Endothelial cell of umbilical vein (primary cell): ENCODE measurements at regions not wholly inside any gene's neighbourhood (a gene's known extent, or its start where the extent isn't known, plus 50 kb on each side); places are given as distances from the start of the nearest gene placed in this dataset.

Experiments used
- BruUV-seq: library from RNA; stranded (reverse); fragments of 400-500 nt; replicated peaks from 2 replicates; lab custom pipeline; 2021; lab: Mats Ljungman, UMichigan
- CTCF ChIA-PET: fragments of 300-600, 350-600 bp; sonication (Branson Sonifier 250); formaldehyde crosslinking; loops from one replicate; lab custom pipeline; 2021; ENCODE audit warnings: antibody characterized with exemption, inconsistent platforms; lab: Charles Lee
- POLR2A ChIA-PET: fragments of 300-600, 350-600 bp; sonication (Branson Sonifier 250); formaldehyde crosslinking; loops from one replicate; lab custom pipeline; 2021; ENCODE audit warnings: antibody characterized with exemption, inconsistent platforms; lab: Charles Lee
- DNase-seq: peaks from one replicate; pipeline ENCODE4 v3.0.0-alpha.2; 2011; ENCODE audit warnings: low read depth, low spot score
- FAIRE-seq: peaks from 2 replicates; lab custom pipeline; 2011; peaks lifted over from hg19 to GRCh38; lab: Jason Lieb, UNC
- H2AFZ ChIP-seq: 2 replicates; pipeline ENCODE4 v1.6.0; 2012; ENCODE audit warnings: low read depth, low read length, control low read depth, inconsistent platforms
- H3K27ac ChIP-seq: 2 replicates; pipeline ENCODE4 v1.5.1; 2011; ENCODE audit warnings: low read depth, mild to moderate bottlenecking, control low read depth, low read length, moderate library complexity; ENCODE audit not compliant: insufficient read depth
- H3K27me3 ChIP-seq, 2 experiments: 2 replicates each; pipeline versions ENCODE4 v1.6.0 to v1.6.1; 2011; ENCODE audit warnings: low read length in 2 of 2, mixed read lengths in 1 of 2; ENCODE audit not compliant: control insufficient read depth in 2 of 2, insufficient read depth in 2 of 2
- H3K36me3 ChIP-seq, 2 experiments: 2 replicates in 1 of 2; 3 replicates in 1 of 2; pipeline ENCODE4 v1.5.1; 2011; ENCODE audit warnings: low read length in 2 of 2, mild to moderate bottlenecking in 1 of 2, moderate library complexity in 1 of 2; ENCODE audit not compliant: control insufficient read depth in 2 of 2, insufficient read depth in 2 of 2; ENCODE audit errors: extremely low read depth in 1 of 2
- H3K4me1 ChIP-seq: 3 replicates; pipeline ENCODE4 v1.5.1; 2011; ENCODE audit warnings: mild to moderate bottlenecking, low read length; ENCODE audit not compliant: control insufficient read depth, insufficient read depth; ENCODE audit errors: extremely low read depth
- H3K4me2 ChIP-seq: 2 replicates; pipeline ENCODE4 v1.6.1; 2011; ENCODE audit warnings: low read length, control low read depth, mixed read lengths; ENCODE audit not compliant: insufficient read depth
- H3K4me3 ChIP-seq, 3 experiments: fragments of 200-600 bp in 1 of 3; sonication (generic), shearing (Covaris generic) in 1 of 3; replicated peaks in 1 of 3; 2 replicates each; pipeline ENCODE4 v1.5.1; 2011 to 2016; ENCODE audit warnings: control low read depth in 3 of 3, low read length in 3 of 3, mild to moderate bottlenecking in 2 of 3, inconsistent platforms in 1 of 3, low read depth in 1 of 3, moderate library complexity in 1 of 3; ENCODE audit not compliant: insufficient read depth in 1 of 3
- H3K79me2 ChIP-seq: 2 replicates; pipeline ENCODE4 v1.6.0; 2012; ENCODE audit warnings: low read length, inconsistent platforms; ENCODE audit not compliant: control insufficient read depth, insufficient read depth
- H3K9ac ChIP-seq: replicated peaks from 2 replicates; pipeline ENCODE3; 2011; ENCODE audit warnings: low read length, control low read depth; ENCODE audit not compliant: insufficient read depth; ENCODE audit errors: extremely low read depth
- H3K9me1 ChIP-seq: replicated peaks from 3 replicates; pipeline ENCODE4 v1.6.0; 2011; ENCODE audit warnings: mild to moderate bottlenecking, low read length; ENCODE audit not compliant: control insufficient read depth, insufficient read depth; ENCODE audit errors: extremely low read depth
- H3K9me3 ChIP-seq: replicated peaks from 2 replicates; pipeline ENCODE4 v1.5.1; 2012; ENCODE audit warnings: low read length, inconsistent platforms; ENCODE audit not compliant: control insufficient read depth, insufficient read depth
- H4K20me1 ChIP-seq: replicated peaks from 2 replicates; pipeline ENCODE3; 2011; ENCODE audit warnings: mild to moderate bottlenecking, low read length; ENCODE audit not compliant: control insufficient read depth, insufficient read depth; ENCODE audit errors: extremely low read depth
- EZH2 ChIP-seq: IDR thresholded peaks from 2 replicates; pipeline ENCODE4 v1.6.1; 2012; ENCODE audit warnings: borderline replicate concordance, low read depth, mild to moderate bottlenecking, moderate library complexity, low read length, inconsistent platforms; ENCODE audit not compliant: severe bottlenecking
- FOS ChIP-seq: IDR thresholded peaks from 2 replicates; pipeline ENCODE4 v1.6.1; 2011; ENCODE audit warnings: mild to moderate bottlenecking, low read length, moderate library complexity, borderline replicate concordance; ENCODE audit not compliant: insufficient read depth
- GATA2 ChIP-seq: IDR thresholded peaks from 2 replicates; pipeline ENCODE4 v1.7.0; 2011; ENCODE audit warnings: low read depth, mild to moderate bottlenecking, moderate library complexity, mixed read lengths, low read length; ENCODE audit not compliant: insufficient read length, insufficient read depth
- JUN ChIP-seq: IDR thresholded peaks from 2 replicates; pipeline ENCODE4 v1.6.1; 2011; ENCODE audit warnings: borderline replicate concordance, low read depth; ENCODE audit not compliant: insufficient read length, insufficient read depth
- MYC ChIP-seq: IDR thresholded peaks from one replicate; pipeline ENCODE4 v1.6.1; 2011; ENCODE audit warnings: mild to moderate bottlenecking, low read depth, low read length
- POLR2A ChIP-seq: IDR thresholded peaks from 2 replicates; pipeline ENCODE4 v1.6.1; 2012; ENCODE audit warnings: low read depth, mild to moderate bottlenecking, control low read depth, low read length
- POLR2AphosphoS5 ChIP-seq: IDR thresholded peaks from 2 replicates; pipeline ENCODE4 v1.6.1; 2012; ENCODE audit warnings: low read depth, mild to moderate bottlenecking, control low read depth, low read length, moderate library complexity; ENCODE audit not compliant: insufficient read depth
- dilution Hi-C: fragments of 300-500 bp; cut with MboI; formaldehyde crosslinking; loops from one replicate; pipeline ENCODE4 v1.15.0; 2019; ENCODE audit warnings: low sequenced_read_pairs; ENCODE audit not compliant: extremely low pct_ligation_motif_present
- intact Hi-C: fragments of 100-400 bp; cut with micrococcal nuclease; formaldehyde crosslinking; loops from one replicate; pipeline ENCODE4 v1.10.0; 2022
- TF ChIP-seq, protein P1 (sequence below), 2 donors: IDR thresholded peaks; 1 replicate in 1 of 2; 2 replicates in 1 of 2; pipeline ENCODE4 v1.5.1; 2011; ENCODE audit warnings: low read length in 2 of 2, mild to moderate bottlenecking in 2 of 2, moderate library complexity in 2 of 2, control low read depth in 1 of 2, inconsistent platforms in 1 of 2, low read depth in 1 of 2; ENCODE audit not compliant: insufficient read depth in 1 of 2; ENCODE audit errors: extremely low read depth in 1 of 2
- TF ChIP-seq, protein P2 (sequence below): IDR thresholded peaks from 2 replicates; pipeline ENCODE4 v1.6.1; 2011; ENCODE audit not compliant: insufficient read depth, insufficient read length

DNA sequence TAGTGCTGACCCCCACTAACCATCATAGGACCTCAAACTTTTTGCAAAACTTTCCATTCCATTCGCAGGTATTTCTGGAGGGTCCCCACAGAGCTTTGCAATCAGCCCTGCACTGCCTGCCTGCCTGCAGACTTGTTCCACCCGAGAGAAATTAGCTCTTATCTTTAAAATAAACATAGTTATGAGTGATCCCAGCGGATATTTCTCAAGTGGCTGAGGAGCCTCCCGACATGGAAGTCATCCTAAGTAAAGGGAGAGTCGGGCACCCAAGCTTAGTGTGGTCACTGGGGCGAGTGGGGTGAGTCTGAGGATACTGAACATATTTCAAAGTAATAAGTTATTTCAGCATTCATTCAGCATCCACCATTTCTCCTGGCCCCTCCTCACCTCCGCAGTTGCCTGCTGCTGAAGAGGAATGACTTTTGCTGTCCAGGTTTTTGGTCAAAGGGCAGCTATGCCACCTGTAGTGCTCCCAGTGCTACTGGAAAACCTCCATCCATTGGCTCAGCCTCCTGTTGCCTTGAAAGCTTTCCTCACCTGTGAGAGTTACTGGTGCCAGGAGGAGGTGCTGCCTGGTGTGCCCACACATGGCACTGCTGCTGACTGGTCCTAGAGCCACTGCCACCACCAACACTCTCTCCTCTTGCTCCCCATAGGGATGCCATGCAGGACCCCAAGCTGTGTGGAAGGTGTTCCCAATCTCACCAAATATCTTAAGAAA is 89.7 kb upstream of the PCSK1 start:
- H3K27me3 ChIP-seq: no peaks in the 10 kb centered on the region
- H3K9me1 ChIP-seq: no peaks in the 10 kb centered on the region
- intact Hi-C loops: no loop called here
- H4K20me1 ChIP-seq: no peaks in the 10 kb centered on the region
- ChIA-PET CTCF (interaction anchor here (1.0 to 1.7 kb wide), 2 partner anchors 10 to 14 kb away, joined by 3 to 4 read pairs; no protein-coding TSS in a partner anchor), POLR2A (no interaction called here)
- no peak overlapping the region for H3K27ac ChIP-seq
- no peaks in the 10 kb centered on the region for H3K4me1 ChIP-seq
- no peaks in the 10 kb centered on the region for H3K79me2 ChIP-seq
- no peak for FAIRE-seq
- DNase-seq: no peak
- H3K9me3 ChIP-seq: no peaks in the 10 kb centered on the region
- H3K4me3 ChIP-seq: no peak overlapping the region
- no TSS peak for BruUV-seq
- no peak overlapping the region for H3K4me2 ChIP-seq
- no peak for TF ChIP-seq EZH2
- no peak for TF ChIP-seq GATA2
- no peak for TF ChIP-seq MYC
- TF ChIP-seq FOS: no peak
- TF ChIP-seq, protein P1, sequence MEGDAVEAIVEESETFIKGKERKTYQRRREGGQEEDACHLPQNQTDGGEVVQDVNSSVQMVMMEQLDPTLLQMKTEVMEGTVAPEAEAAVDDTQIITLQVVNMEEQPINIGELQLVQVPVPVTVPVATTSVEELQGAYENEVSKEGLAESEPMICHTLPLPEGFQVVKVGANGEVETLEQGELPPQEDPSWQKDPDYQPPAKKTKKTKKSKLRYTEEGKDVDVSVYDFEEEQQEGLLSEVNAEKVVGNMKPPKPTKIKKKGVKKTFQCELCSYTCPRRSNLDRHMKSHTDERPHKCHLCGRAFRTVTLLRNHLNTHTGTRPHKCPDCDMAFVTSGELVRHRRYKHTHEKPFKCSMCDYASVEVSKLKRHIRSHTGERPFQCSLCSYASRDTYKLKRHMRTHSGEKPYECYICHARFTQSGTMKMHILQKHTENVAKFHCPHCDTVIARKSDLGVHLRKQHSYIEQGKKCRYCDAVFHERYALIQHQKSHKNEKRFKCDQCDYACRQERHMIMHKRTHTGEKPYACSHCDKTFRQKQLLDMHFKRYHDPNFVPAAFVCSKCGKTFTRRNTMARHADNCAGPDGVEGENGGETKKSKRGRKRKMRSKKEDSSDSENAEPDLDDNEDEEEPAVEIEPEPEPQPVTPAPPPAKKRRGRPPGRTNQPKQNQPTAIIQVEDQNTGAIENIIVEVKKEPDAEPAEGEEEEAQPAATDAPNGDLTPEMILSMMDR (IDR thresholded peaks at IDR 0.05; ENCODE audit: extremely low read depth in 1 of 2, insufficient read depth in 1 of 2, low read depth in 1 of 2, low read length in 2 of 2): no peak
- TF ChIP-seq, protein P2, sequence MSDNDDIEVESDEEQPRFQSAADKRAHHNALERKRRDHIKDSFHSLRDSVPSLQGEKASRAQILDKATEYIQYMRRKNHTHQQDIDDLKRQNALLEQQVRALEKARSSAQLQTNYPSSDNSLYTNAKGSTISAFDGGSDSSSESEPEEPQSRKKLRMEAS: no peak
- no peak for TF ChIP-seq POLR2A
- TF ChIP-seq POLR2AphosphoS5: no peak
- no peak for TF ChIP-seq JUN
- H3K9ac ChIP-seq: no peak overlapping the region
- H2AFZ ChIP-seq: no peak overlapping the region
- dilution Hi-C loops: no loop called here
- H3K36me3 ChIP-seq: no peaks in the 10 kb centered on the region
